ENCODE measurements at regions not wholly inside any gene's neighbourhood (a gene's known extent, or its start where the extent isn't known, plus 50 kb on each side); places are given as distances from the start of the nearest gene placed in this dataset.

DNA sequence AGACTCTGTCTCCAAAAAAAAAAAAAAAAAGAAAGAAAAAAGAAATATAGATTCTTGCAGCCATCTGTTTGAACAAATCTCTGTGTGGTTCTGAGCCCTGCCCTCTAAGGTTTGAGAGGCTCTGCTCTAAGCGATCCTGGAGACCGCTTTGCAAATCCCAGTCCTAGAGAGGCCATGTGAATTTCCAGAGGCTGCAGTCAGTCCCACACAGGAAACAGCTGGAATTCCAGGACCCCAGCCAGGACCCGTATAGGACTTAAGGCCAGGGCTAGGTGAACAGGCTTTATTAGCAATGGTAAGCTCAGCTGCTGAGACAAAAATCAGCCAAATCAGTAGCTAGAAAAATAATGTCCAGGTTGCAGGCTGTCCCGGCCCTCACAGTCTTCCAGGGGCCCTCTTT lies 154.8 kb downstream of the RPS24 start:
- DNase-seq: no peak

DNA sequence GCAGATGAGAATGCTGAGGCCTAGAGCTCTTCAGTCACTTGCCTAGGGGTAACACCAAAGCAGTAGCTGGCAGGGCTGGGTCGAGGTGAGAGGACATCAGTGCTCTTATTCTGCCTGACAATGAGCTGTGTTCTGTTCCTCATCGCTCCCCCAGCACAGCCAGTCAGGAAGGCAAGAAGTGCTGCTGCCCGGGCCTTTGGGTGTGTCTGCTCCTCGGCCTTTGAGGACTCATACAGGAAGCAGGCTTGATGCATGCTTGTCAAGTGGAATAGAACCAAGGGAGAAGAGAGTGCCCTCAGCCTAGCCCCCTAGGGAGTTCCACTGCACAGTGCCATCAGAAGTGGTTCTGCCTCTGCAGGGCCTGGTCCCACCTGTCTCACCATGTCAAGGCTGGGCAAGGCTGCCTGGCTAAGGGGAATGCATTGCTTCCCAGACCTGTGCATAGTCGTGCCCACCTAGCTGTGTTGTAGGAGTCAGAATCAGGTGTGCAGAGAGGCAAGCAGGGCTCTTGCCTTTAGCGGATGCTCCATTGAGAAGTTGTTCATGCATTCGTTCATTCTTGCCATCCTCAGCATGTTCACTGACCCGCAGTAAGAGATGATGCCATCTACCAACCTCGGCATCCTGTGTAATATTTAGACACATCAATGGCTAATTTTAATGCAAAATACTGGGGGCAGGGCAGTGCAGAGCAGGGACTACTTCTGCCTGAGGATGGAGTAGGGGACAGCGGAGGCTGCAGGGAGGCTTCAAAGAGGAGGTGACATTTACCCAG lies 156.6 kb downstream of the RPS24 start:
- no peak for DNase-seq

DNA sequence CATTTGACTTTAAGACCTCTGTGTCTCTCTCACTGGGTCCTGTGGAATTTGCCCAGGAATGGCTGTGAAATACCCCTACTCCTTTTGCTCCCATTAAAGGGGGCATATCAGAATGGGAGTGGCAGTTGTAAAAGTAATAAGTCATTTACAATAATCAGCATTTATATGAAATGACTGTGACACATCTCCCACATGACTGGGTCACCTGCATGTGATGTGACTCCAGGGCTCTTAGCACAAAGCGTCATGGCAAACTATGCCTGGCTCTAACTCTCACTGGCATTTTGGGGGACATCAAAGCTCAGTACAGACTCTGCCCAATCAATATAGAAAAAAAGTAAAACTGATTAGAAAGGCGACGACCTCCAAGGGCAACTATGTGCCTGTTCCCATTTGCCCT lies 157.6 kb downstream of the RPS24 start:
- no peak for DNase-seq

DNA sequence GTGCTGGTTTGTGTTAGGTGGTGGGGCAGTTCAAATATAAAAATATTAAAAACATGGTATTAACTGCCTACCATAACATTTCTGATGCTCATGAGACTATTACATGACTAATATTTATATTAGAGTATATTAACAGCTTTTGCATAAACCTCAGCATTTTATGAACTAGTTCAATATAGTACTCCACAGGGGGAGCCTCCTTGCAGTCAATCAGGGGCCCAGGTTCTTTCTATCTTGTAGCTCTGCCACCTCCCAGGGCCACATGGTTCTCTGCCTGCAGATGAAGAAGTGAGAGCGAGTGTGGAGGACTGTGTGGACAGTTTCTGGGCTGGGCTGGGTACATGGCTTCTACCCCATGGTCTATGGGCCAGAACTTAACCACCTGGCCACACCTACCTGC lies 159.5 kb downstream of the RPS24 start:
- no peak for DNase-seq

DNA sequence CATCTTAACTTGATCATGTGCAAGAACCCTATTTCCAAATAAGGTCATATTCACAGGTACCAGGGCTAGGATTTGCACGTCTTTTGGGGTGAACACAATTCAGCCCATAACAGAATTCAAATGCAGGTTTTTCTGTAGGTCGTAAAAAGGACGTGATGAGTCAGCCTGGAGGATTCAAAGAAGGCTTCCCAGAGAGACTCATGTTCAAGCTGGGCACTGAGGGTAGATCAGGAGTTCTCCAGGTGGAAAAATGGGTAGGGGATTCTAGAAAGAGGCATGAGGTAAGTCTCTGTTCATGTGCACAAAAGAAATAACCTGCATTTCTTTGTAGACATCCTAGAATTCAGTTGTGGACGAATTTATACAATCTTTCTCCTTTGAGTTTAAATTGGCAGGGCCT lies 160.4 kb downstream of the RPS24 start:
- DNase-seq: no peak

DNA sequence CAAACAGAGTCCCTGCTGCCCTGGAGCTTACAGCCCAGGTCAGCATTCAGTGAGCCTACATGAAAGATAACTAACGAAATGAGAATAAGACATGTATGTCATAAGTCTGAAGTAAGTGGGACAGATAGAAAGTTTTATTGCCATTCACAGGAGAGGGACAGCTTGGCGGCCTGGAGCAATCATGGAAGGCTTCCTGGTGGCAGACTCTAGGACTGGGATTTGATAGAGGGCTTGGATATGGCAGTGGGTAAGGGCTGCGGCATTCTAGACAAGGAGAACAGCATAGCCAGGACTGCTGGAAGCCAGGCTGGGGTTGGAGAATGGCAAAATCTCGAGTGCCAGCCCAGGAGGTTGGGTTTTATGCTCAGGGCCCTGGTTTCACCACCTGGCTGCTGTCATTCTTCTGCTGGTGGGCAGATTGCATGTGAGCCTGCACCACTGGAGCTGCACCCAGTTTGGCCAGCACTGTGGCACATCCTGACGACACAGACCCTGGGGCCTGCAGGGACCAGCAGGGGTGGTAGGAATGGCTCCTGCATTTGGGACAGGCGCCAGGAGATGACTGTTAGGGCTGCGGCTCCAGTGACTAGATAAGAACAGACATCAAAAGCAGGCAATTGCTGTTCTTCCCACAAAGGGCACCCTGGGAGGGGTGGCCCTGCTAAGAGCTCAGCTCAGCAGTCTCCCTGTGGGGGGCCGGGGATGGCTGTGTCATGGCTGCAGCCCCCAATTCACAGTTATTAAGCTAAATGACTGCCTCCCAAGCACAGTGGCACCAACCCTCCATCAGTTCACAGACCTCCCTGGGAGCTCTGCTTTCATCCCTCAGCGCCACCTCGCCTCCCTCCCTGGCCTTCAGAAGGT lies 161.1 kb downstream of the RPS24 start:
- DNase-seq: no peak

DNA sequence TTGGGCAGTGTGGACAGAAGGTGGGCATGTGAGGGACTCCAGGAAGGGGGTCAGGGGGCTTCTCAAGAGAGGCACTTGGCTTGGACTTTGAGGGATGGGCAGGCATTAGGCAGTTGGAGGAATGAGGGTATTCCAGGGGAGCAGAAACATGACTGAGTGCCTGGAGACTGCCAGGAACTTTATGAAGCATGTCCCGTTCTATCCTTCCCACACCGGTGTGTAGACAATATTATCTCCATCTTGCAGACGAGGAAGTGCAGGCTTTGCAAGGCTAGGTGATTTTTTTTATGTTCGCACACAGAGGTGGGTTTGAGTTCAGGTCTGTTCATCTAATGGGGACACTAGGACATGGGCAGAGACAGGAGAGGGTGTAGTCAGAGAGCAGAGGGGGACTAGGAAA lies 162.7 kb downstream of the RPS24 start:
- no peak for DNase-seq

DNA sequence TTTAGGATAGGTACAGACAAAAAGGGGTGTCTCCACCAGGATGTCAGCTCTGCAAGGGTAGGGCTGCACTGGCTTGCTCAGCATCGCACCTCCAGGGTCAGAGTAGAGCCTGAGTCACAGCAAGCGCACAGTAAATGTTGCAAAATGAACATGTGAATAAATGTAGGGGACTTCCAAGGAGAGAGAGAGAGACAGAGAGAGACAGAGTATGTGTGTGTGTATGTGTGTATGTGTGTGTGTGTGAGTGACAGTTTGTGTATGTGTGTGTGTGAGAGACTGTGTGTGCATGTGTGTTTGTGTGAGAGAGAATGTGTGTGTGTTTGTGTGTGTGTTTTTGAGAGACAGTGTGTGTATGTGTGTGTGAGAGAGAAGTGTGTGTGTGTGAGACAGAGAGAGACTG lies 163.3 kb downstream of the RPS24 start:
- no peak for DNase-seq

DNA sequence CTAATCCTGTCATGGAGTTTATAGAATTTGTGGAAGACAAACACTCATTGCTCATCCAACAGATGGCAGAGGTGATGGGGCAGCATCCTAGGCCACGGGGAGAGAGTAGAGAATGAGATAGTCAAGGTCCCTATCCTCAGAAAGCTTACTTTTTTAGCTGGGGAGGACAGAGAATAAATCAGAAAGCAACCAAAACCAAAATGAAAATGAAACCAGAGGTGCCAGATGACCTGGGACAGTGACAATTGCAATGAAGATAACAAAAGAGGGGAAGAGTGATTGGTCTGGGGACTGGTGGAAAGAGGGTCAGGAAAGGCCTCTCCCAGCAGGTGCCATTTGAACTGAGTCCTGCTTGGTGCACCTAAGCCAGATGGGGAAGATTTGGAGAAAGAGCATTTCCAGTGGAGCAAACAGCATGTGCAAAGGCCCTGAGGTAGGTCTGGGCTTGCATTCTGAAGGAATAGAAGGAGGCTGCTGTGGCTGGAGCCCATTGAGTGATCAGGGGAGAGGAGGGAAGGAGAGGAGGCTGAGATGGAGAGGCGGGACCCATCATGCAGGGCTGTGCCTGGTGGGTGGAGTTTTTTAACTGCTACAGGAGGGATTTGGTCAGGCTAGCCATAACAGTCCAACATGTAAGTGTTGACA lies 164.1 kb downstream of the RPS24 start:
- no peak for DNase-seq

DNA sequence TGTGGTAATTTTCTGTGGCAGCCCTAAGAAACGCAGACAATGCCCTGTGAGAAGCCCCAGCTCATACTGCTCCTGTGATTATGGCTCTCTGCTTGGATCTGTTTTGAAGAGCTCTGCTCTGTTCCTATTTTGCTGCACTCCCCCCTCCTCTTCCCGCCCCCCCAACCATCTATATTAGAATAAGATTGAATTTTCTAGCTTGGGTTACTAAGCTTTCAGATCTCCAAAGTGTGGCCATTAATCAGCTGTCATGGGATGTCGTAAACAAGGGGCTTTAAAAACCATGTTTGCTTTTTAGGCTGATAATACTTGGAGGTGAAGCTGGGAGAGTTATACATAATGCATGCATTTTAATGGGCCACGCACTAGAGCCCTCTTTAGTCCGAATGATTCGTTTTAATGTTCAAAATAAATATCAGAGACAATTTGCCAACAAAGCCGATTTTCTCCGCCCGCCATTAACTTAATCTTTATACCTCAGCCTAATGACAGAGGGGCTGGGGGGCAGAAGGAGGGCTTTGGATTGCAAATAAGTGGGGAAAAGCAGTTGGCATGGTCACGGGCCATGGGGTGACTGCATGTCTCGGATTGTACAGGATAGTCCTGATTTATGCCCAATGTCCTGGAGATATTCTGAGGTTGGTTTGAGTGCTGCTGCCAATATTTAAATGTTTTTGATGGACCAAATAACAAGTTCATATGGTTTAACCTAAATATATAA lies 165.5 kb downstream of the RPS24 start:
- no peak for DNase-seq

DNA sequence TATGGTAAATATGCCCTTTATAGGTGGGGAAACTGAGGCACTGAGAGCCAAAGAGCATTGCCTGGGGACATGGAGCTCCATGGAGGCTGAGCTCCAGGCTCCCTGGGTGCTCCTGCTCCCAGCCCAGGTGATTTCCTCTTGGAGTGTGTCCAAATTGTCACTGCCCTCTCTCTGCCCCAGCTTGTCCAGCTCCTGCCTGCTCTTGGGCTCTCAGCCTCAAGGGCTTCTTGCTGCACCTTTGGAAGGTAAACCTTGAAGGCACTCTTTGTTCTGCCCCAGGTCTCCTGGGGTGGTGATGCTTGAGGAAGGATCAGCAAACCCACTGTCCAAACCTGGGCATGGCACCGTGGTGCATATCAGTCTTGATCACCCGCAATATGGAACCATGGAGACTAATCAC lies 166.1 kb downstream of the RPS24 start:
- no peak for DNase-seq

DNA sequence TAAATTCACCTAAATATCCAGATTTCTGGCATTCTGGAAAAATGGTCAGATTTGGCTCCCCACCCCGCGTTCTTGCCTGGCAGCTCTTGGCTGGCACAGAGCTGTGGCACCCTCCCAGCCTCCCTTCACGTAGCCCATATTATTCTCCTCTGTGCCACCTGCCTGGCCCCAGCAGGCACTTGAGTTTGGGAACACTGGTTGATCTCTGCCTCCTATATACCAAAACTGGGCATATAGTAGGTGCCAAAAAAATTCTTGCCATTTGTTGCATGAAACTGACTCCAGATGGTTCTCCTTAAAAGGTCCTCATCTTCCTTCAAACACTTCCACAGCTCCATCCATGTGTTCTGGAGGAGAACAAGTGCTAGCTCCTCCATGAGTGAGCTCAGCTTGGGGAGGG lies 167.0 kb downstream of the RPS24 start:
- DNase-seq: no peak

DNA sequence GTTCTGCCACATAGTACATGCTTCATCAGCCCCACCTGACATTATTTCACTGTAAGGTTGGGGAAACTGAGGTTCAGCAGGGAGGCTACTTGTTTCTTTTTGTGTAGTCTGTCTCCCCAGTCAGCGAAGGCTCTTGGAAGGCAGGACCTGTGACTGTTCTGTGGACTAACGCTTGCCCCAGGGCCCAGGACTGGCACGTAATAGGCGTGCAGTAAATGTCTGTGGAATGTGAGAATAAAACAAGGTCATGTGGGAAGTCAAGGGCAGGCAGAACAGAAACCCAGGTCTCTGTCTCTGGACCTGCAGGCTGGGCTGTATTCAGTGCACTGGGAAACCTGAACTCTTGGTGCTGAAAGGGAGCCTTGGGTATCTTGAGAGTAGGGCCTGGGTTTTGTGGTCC lies 168.7 kb downstream of the RPS24 start:
- DNase-seq: no peak

DNA sequence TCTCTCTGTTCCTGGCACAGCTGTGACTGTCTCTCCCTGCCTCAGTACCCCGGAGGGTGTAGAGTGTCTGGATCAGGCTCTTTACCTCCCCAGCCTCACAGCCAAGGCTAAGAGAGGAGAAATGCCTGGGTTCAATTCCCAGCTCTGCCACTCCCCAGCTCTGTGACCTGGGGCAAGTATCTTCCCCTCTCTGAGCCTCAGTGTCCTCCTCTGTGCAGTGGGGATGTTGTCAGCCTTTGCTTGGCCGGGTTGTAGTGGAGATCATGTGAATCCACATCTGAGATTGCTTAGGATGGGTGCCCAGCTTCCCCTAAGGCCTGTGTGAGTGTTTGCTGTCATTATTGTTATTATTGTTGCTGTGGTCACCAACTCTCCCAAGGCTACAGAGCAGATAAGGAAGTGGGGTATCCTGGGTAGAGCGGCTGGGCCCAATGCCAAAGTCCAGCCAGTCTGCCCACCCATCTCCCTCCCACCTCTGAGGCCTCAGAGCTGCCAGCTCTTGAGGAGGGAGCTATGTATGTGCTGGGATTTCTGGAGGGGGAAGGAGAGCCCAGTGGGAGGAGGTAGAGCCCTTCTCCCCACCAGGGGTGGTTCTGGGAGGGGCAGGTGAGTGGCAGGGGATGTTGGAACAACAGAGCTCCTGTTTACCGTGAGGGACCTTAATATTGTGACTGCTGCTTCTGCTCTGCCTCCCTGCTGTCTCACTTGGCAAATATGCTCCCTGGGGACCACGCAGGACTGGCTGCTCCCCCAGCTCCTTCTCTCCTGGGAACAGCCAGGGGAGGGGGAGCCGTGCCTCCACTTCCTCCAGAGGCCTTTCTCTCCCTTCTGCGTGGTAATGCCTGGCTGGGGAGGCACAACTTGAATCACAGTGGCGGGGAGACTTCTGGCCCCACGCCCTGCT lies 170.5 kb downstream of the RPS24 start:
- no peak for DNase-seq

DNA sequence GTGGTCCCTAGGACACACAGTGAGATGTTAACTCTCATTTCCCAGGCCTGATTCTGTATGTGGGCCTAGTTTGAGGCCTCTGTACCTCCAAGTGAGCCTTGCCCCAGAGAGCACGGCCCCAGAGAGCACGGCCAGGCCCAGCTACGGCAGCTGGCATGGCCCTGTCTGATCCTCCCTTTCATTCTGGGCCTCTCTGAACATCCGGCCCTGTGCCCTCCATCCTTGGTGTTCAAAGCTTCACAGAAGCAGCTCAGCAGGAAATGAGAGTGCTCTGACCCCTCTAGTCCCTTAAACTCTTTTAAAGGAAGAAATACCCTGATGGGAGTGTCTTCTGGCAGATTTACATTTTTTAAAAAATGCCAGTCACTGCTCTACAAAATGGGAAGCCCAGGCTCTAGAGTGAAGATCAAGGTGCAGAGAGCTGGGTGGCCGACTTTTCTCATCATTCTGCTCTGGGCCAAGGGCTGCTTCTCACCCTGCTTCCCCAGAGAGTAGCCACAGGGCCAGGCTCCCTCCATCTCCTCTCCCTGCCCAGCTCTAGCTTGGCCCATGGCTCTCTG lies 171.9 kb downstream of the RPS24 start:
- DNase-seq: no peak

DNA sequence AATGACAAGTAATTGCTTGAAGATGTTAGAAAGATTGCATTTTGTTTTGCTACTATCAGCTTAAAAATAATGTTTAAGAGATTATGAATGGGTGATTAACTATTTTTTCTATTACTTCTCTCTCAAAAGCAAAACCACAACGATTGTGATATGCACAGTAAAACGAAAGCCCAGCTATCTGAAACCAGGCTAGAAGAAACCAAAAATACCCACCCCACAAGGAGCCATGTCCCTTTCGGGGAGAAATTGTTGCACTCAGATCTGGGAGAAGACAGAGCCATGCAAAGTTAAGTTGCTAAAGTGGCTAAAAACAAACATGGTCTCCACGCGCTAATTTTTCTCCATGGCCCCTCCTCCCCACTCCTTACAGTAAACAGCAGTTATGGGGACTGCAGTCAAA lies 173.6 kb downstream of the RPS24 start:
- DNase-seq: no peak

DNA sequence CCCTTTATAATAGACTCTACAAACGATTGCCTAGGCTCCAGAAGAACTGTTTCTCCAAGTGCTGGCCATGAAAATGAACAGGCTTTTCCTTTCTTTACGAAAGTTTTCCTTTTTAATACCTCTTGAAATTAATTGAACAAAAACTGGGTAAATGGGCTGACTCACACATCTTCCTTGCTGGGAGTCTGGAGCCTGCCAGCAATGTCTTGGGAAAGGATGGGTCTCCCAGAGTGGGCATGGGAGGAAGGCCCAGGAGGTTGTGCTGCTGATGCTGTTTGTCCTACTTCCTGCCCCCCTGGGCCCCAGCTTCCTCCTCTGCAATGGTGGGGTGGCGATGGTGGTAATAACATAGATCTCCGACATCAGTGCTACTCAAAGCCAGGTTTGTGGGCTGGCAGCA lies 174.1 kb downstream of the RPS24 start:
- no peak for DNase-seq

DNA sequence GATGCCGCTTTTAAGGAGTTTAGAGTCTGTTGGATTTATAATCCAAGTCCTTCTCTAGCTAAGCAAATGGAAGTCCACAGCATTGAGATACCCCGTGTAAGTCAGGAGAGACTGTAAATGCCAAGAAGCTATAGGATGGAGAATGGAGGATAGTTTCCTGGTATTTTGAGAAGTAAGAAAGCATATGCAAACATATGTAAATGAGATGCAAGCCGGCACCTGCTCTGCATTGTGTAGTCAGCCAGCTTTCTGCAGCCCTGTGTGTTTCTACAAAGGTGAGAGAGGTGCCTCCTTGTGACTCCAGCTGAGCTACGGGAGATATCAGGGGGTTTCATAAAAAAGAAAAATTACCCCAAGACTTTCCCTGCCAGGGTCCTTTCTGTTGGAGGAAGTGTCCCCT lies 176.3 kb downstream of the RPS24 start:
- DNase-seq: no peak

DNA sequence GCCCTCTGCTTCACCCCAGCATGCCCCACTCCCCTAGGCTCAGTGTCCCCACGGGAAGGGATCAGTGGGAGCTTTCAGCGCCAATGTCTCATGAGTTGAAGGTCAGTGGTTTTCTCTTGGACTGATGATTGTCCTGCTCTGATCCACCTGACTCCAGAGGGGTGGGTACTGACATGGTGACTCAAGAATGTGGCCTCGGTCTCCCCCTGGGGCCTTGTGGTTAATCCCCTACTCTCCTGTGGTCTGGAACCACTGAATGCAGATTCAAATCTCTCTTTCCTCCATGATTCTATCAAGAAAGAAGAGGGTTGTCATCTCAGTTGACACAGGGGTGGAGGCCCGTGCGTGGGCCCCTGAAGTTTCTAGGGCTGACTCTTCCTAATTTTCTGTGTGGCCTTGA lies 176.9 kb downstream of the RPS24 start:
- DNase-seq: no peak

DNA sequence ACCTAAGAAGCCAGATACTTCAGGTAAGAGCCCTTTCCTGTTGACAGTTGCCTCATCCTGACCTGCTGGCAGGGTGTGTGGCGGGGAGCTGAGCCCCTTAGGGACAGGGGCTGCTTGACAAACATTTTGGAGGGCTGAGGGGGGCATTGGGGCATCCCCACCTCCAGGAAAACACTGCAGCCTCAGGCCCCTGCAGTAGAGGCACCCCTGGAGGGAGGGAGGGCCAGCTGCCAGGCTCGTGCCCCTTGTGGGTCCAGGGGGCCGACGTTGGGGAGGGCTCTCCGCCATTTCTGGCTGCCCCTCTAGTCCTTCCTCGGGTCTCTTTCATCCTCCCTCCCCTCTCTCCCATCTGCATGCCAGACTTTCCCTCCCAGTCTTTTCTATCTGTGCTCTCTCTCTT lies 177.3 kb downstream of the RPS24 start:
- DNase-seq: no peak

DNA sequence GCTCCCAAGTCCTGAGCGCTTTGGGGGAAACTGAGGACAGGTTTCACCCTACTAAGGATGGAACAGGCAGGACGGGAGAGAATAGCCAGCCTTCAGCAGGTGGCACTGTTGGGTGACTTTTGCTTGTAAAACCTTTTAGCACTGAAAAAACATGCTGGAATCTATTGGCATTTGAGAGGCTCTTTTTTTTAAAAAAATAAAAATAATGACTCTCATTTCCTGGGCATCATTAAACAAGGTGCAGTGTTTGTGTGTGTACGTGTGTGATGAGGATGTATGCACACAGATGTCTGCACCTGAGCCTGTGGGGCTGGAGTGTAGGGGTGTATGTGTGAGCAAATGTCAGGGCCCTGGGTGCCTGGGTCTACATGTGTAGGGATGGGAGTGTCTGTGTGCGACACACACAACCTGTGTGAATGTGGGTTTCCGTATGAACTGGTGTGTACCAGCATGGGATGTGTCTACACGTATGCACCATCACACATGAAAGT lies 177.9 kb downstream of the RPS24 start:
- peak; percentile 33 for DNase-seq

All from amniotic stem cell (primary cell).